ENCODE measurements at regions not wholly inside any gene's neighbourhood (a gene's known extent, or its start where the extent isn't known, plus 50 kb on each side); places are given as distances from the start of the nearest gene placed in this dataset.

- TF ChIP-seq ZNF280A (IDR thresholded peaks at IDR 0.05; ENCODE audit: low read depth, partially characterized antibody) (no peak), IRF2 (CRISPR knock-in tag; IDR thresholded peaks at IDR 0.05) (no peak), CBX8 (IDR thresholded peaks at IDR 0.05; ENCODE audit: borderline replicate concordance, extremely low read depth, low read depth, low read length, poor library complexity, severe bottlenecking) (no peak), BACH1 (tag; IDR thresholded peaks at IDR 0.05) (no peak), ZNF740 (CRISPR knock-in tag; IDR thresholded peaks at IDR 0.05) (no peak), ZNF740 (tag; IDR thresholded peaks at IDR 0.05) (no peak)
These were observed 142.4 kb downstream of the OLFM1 start (continued) for GRCh38 chr9:135229701-135230385.

GRCh38 chr9:135230386-135230765 lies 142.9 kb downstream of the OLFM1 start:
- Histone ChIP-seq H3K9me1 (ENCODE audit: control insufficient read depth, insufficient read depth, low read length) (no peaks in the 10 kb centered on the region), H3K27me3 (ENCODE audit: control insufficient read depth in 2 of 2, insufficient read depth in 2 of 2, low read length in 2 of 2) (no peaks in the 10 kb centered on the region; a peak in 1 of 5 replicates), H4K20me1 (replicated peaks; ENCODE audit: control insufficient read depth, insufficient read depth, low read length) (no peaks in the 10 kb centered on the region), H3K4me2 (ENCODE audit: insufficient read depth, low read length) (no peak overlapping the region), H3K4me1 (replicated peaks in 1 of 2; ENCODE audit: control insufficient read depth in 2 of 2, insufficient read depth in 2 of 2, low read length in 2 of 2) (no peaks in the 10 kb centered on the region; a peak in 1 of 5 replicates), H3K36me3 (ENCODE audit: control insufficient read depth, insufficient read depth, low read length) (no peaks in the 10 kb centered on the region), H3K27ac (ENCODE audit: extremely low read depth, low read depth, low read length) (no peak overlapping the region), H3K4me3 (no peak overlapping the region), H2AFZ (ENCODE audit: low read depth, low read length) (no peak overlapping the region), H3K9me3 (replicated peaks; ENCODE audit: control insufficient read depth, insufficient read depth, low read depth, low read length) (peaks cover 6% of the 10 kb centered on the region; the same call in 1 of the 2 replicates), H3K9ac (ENCODE audit: insufficient read depth in 1 of 2, low read depth in 2 of 2, low read length in 2 of 2) (no peak overlapping the region), H3K79me2 (ENCODE audit: control insufficient read depth, insufficient read depth, low read length) (no peaks in the 10 kb centered on the region)
- POLR2A ChIA-PET = interaction anchor here (0.9 kb wide), 1 partner anchor 214 kb away, joined by 4 read pairs; no protein-coding TSS in a partner anchor
- intact Hi-C loops (cut with micrococcal nuclease) (no loop called here), in situ Hi-C loops (cut with MboI) (no loop called here)
- ATAC-seq (no peak), FAIRE-seq (no peak), DNase-seq (ENCODE audit: extremely low read depth in 1 of 4, low spot score in 3 of 4) (no peak)
- CTCF ChIA-PET (ENCODE audit: low intra/inter-chr PET ratio) = interaction anchor here (1.0 kb wide), 1 partner anchor 143 kb away, joined by 3 read pairs; the partner anchor contains the start of gene OLFM1
- BruUV-seq (replicated peaks) = no TSS peak
- TF ChIP-seq MCM7 (IDR thresholded peaks at IDR 0.05) = no peak
- no peak for TF ChIP-seq ETV1 (tag; conservative IDR thresholded peaks at IDR 0.05; ENCODE audit: low read depth)
- 0% methylated on average over 7 of the region's 7 CpGs for WGBS (ENCODE audit: insufficient coverage, low coverage, missing lambda C conversion rate)

Data from K562 (cell line).